Activated T-cell treated with anti-CD3 and anti-CD28 coated beads, Interleukin-2, amount 50 U/mL, for 72 hours (primary cell): ENCODE measurements at regions not wholly inside any gene's neighbourhood (a gene's known extent, or its start where the extent isn't known, plus 50 kb on each side); places are given as distances from the start of the nearest gene placed in this dataset.

Experiments
- ATAC-seq, 2 donors: fragments of 150-1000 bp; cut with Tn5 transposase; replicated peaks in 1 of 2; 2 replicates each; pipeline ENCODE4 v1.10.0; 2021; ENCODE audit warnings: moderate library complexity in 2 of 2, mild to moderate bottlenecking in 1 of 2
- DNase-seq, 2 donors: peaks; one replicate each; pipeline ENCODE4 v3.0.0; 2021 to 2022; ENCODE audit warnings: mixed read lengths in 1 of 2
- H3K27ac Mint-ChIP-seq: one replicate; pipeline ENCODE4 v1.8.0; 2022; ENCODE audit warnings: mild to moderate bottlenecking, moderate library complexity, mixed read lengths
- H3K27me3 Mint-ChIP-seq: one replicate; pipeline ENCODE4 v1.8.0; 2022; ENCODE audit warnings: low read depth, mixed read lengths
- H3K36me3 Mint-ChIP-seq, 2 donors: one replicate each; pipeline ENCODE4 v1.8.0; 2022; ENCODE audit warnings: mixed read lengths in 2 of 2, mild to moderate bottlenecking in 1 of 2; ENCODE audit not compliant: insufficient read depth in 2 of 2
- H3K4me1 Mint-ChIP-seq: one replicate; pipeline ENCODE4 v1.8.0; 2022; ENCODE audit warnings: low read depth, mixed read lengths
- H3K4me3 Mint-ChIP-seq, 2 donors: one replicate each; pipeline ENCODE4 v1.8.0; 2022; ENCODE audit warnings: mild to moderate bottlenecking in 2 of 2, mixed read lengths in 2 of 2, moderate library complexity in 2 of 2
- H3K9me3 Mint-ChIP-seq, 2 donors: one replicate each; pipeline ENCODE4 v1.8.0; 2022; ENCODE audit warnings: mixed read lengths in 2 of 2

- DNase-seq (no peak), ATAC-seq (no peak)
- no peaks in the 10 kb centered on the region for H3K36me3 Mint-ChIP-seq
- H3K4me3 Mint-ChIP-seq: no peak overlapping the region
- no peaks in the 10 kb centered on the region for H3K9me3 Mint-ChIP-seq
- H3K27ac Mint-ChIP-seq: no peak overlapping the region
- no peaks in the 10 kb centered on the region for H3K4me1 Mint-ChIP-seq
- H3K27me3 Mint-ChIP-seq: no peaks in the 10 kb centered on the region
Measured at GRCh38 chr9:103872811-103873210, 221.3 kb upstream of the SMC2 start.

- H3K4me1 Mint-ChIP-seq: no peaks in the 10 kb centered on the region
- no peak overlapping the region for H3K27ac Mint-ChIP-seq
- H3K4me3 Mint-ChIP-seq: no peak overlapping the region
- ATAC-seq (no peak), DNase-seq (no peak)
- no peaks in the 10 kb centered on the region for H3K27me3 Mint-ChIP-seq
- H3K9me3 Mint-ChIP-seq: no peaks in the 10 kb centered on the region
- no peaks in the 10 kb centered on the region for H3K36me3 Mint-ChIP-seq
Measured at GRCh38 chr9:103881419-103881818, 212.7 kb upstream of the SMC2 start.

GRCh38 chr9:103889989-103890388 is 204.1 kb upstream of the SMC2 start:
- Mint-ChIP-seq H3K4me1 (no peaks in the 10 kb centered on the region), H3K27me3 (peaks cover 11% of the 10 kb centered on the region), H3K9me3 (no peaks in the 10 kb centered on the region), H3K4me3 (no peak overlapping the region), H3K27ac (no peak overlapping the region), H3K36me3 (no peaks in the 10 kb centered on the region)
- DNase-seq (no peak), ATAC-seq (no peak)

- H3K27me3 Mint-ChIP-seq: peaks cover 11% of the 10 kb centered on the region
- H3K9me3 Mint-ChIP-seq: no peaks in the 10 kb centered on the region
- no peak overlapping the region for H3K27ac Mint-ChIP-seq
- DNase-seq (no peak), ATAC-seq (no peak)
- no peak overlapping the region for H3K4me3 Mint-ChIP-seq
- H3K4me1 Mint-ChIP-seq: no peaks in the 10 kb centered on the region
- H3K36me3 Mint-ChIP-seq: no peaks in the 10 kb centered on the region
Measured at GRCh38 chr9:103894184-103894583, 199.9 kb upstream of the SMC2 start.

GRCh38 chr9:103898550-103898949 is 195.6 kb upstream of the SMC2 start:
- Mint-ChIP-seq H3K27me3 (no peaks in the 10 kb centered on the region), H3K36me3 (no peaks in the 10 kb centered on the region), H3K27ac (no peak overlapping the region), H3K9me3 (no peaks in the 10 kb centered on the region), H3K4me3 (no peak overlapping the region), H3K4me1 (no peaks in the 10 kb centered on the region)
- ATAC-seq: no peak
- DNase-seq: no peak

- Mint-ChIP-seq H3K27me3 (no peaks in the 10 kb centered on the region), H3K4me1 (no peaks in the 10 kb centered on the region), H3K36me3 (no peaks in the 10 kb centered on the region), H3K27ac (no peak overlapping the region), H3K9me3 (no peaks in the 10 kb centered on the region), H3K4me3 (no peak overlapping the region)
- DNase-seq (no peak), ATAC-seq (no peak)
Measured at GRCh38 chr9:103899866-103900265, 194.2 kb upstream of the SMC2 start.

- ATAC-seq (no peak), DNase-seq (no peak)
- no peaks in the 10 kb centered on the region for H3K36me3 Mint-ChIP-seq
- no peak overlapping the region for H3K27ac Mint-ChIP-seq
- H3K4me3 Mint-ChIP-seq: no peak overlapping the region
- H3K27me3 Mint-ChIP-seq: no peaks in the 10 kb centered on the region
- no peaks in the 10 kb centered on the region for H3K4me1 Mint-ChIP-seq
- H3K9me3 Mint-ChIP-seq: no peaks in the 10 kb centered on the region
Measured at GRCh38 chr9:103900466-103900865, 193.6 kb upstream of the SMC2 start.

- no peak for ATAC-seq
Measured at GRCh38 chr9:103902263-103902662, 191.8 kb upstream of the SMC2 start.

GRCh38 chr9:103904242-103904641 is 189.9 kb upstream of the SMC2 start:
- Mint-ChIP-seq H3K27me3 (no peaks in the 10 kb centered on the region), H3K27ac (no peak overlapping the region), H3K4me1 (no peaks in the 10 kb centered on the region), H3K9me3 (no peaks in the 10 kb centered on the region), H3K4me3 (no peak overlapping the region), H3K36me3 (no peaks in the 10 kb centered on the region)
- ATAC-seq (no peak), DNase-seq (no peak)

More at GRCh38 chr9:103902263-103902662, 191.8 kb upstream of the SMC2 start:
- H3K4me3 Mint-ChIP-seq: no peak overlapping the region
- H3K9me3 Mint-ChIP-seq: no peaks in the 10 kb centered on the region
- no peaks in the 10 kb centered on the region for H3K27me3 Mint-ChIP-seq
- no peaks in the 10 kb centered on the region for H3K36me3 Mint-ChIP-seq
- no peak overlapping the region for H3K27ac Mint-ChIP-seq
- H3K4me1 Mint-ChIP-seq: no peaks in the 10 kb centered on the region
- no peak for DNase-seq

- DNase-seq (no peak), ATAC-seq (no peak)
- H3K9me3 Mint-ChIP-seq: no peaks in the 10 kb centered on the region
- H3K4me1 Mint-ChIP-seq: no peaks in the 10 kb centered on the region
- H3K27me3 Mint-ChIP-seq: peaks cover 9% of the 10 kb centered on the region
- H3K27ac Mint-ChIP-seq: no peak overlapping the region
- no peak overlapping the region for H3K4me3 Mint-ChIP-seq
- H3K36me3 Mint-ChIP-seq: no peaks in the 10 kb centered on the region
Measured at GRCh38 chr9:103913899-103914298, 180.2 kb upstream of the SMC2 start.

- Mint-ChIP-seq H3K27me3 (no peaks in the 10 kb centered on the region), H3K4me3 (no peak overlapping the region), H3K27ac (no peak overlapping the region), H3K36me3 (no peaks in the 10 kb centered on the region), H3K4me1 (no peaks in the 10 kb centered on the region), H3K9me3 (no peaks in the 10 kb centered on the region)
- DNase-seq (no peak), ATAC-seq (no peak)
Measured at GRCh38 chr9:103919605-103920209, 174.4 kb upstream of the SMC2 start.

- Mint-ChIP-seq H3K4me1 (no peaks in the 10 kb centered on the region), H3K36me3 (no peaks in the 10 kb centered on the region), H3K27ac (no peak overlapping the region), H3K4me3 (no peak overlapping the region), H3K9me3 (no peaks in the 10 kb centered on the region), H3K27me3 (no peaks in the 10 kb centered on the region)
- ATAC-seq: no peak
- DNase-seq: no peak
Measured at GRCh38 chr9:103928442-103928841, 165.7 kb upstream of the SMC2 start.

- Mint-ChIP-seq H3K4me3 (no peak overlapping the region), H3K27ac (no peak overlapping the region)
Measured at GRCh38 chr9:103941104-103941503, 153.0 kb upstream of the SMC2 start.

GRCh38 chr9:103942200-103942599 is 151.9 kb upstream of the SMC2 start:
- Mint-ChIP-seq H3K4me1 (no peaks in the 10 kb centered on the region), H3K9me3 (no peaks in the 10 kb centered on the region), H3K4me3 (no peak overlapping the region), H3K27ac (no peak overlapping the region), H3K36me3 (no peaks in the 10 kb centered on the region), H3K27me3 (peaks cover 7% of the 10 kb centered on the region)
- ATAC-seq (no peak), DNase-seq (no peak)

More at GRCh38 chr9:103941104-103941503, 153.0 kb upstream of the SMC2 start:
- Mint-ChIP-seq H3K27me3 (peaks cover 7% of the 10 kb centered on the region), H3K36me3 (no peaks in the 10 kb centered on the region), H3K9me3 (no peaks in the 10 kb centered on the region), H3K4me1 (no peaks in the 10 kb centered on the region)
- no peak for DNase-seq
- ATAC-seq: no peak
